ENCODE measurements at regions not wholly inside any gene's neighbourhood (a gene's known extent, or its start where the extent isn't known, plus 50 kb on each side); places are given as distances from the start of the nearest gene placed in this dataset.

DNA sequence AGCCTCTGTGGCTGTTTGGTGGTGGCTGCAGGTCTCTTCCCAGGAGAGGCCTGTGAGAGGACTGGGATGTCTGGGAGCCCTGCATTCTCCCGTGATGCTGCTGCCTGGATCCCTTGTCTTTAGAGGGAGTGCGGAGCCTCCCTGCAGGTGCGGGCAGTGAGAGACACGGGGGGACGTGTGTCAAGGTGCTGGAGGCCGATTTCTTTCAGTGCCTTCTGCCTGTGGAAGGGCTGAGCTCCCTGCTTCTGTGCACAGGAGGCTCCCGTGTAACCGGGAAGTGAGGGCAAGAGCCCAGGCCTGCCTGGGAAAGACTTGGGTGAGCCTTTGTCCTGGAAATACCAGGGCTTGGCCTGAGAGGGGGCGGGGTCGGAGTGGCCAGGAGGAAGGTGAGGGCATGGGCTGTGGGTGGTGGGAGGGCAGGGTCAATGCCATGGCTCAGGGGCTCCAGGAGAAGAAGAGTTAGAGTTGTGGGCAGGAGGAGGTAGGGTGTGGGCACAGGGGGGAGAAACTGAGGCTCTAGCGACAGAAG, 372.2 kb downstream of the TMEM121 start:
- Histone ChIP-seq H3K27me3 (no peaks in the 10 kb centered on the region), H3K27ac (no peak overlapping the region), H3K4me3 (no peak overlapping the region), H3K9me3 (no peaks in the 10 kb centered on the region), H3K36me3 (no peaks in the 10 kb centered on the region), H3K4me1 (no peaks in the 10 kb centered on the region)
- TF ChIP-seq POLR2A (IDR thresholded peaks at IDR 0.05), result no peak
- TF ChIP-seq, protein P1, sequence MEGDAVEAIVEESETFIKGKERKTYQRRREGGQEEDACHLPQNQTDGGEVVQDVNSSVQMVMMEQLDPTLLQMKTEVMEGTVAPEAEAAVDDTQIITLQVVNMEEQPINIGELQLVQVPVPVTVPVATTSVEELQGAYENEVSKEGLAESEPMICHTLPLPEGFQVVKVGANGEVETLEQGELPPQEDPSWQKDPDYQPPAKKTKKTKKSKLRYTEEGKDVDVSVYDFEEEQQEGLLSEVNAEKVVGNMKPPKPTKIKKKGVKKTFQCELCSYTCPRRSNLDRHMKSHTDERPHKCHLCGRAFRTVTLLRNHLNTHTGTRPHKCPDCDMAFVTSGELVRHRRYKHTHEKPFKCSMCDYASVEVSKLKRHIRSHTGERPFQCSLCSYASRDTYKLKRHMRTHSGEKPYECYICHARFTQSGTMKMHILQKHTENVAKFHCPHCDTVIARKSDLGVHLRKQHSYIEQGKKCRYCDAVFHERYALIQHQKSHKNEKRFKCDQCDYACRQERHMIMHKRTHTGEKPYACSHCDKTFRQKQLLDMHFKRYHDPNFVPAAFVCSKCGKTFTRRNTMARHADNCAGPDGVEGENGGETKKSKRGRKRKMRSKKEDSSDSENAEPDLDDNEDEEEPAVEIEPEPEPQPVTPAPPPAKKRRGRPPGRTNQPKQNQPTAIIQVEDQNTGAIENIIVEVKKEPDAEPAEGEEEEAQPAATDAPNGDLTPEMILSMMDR (IDR thresholded peaks at IDR 0.05), result no peak
- no peak for DNase-seq
- intact Hi-C loops (cut with DNase I; ENCODE audit: low total_unique reads), result no loop called here

DNA sequence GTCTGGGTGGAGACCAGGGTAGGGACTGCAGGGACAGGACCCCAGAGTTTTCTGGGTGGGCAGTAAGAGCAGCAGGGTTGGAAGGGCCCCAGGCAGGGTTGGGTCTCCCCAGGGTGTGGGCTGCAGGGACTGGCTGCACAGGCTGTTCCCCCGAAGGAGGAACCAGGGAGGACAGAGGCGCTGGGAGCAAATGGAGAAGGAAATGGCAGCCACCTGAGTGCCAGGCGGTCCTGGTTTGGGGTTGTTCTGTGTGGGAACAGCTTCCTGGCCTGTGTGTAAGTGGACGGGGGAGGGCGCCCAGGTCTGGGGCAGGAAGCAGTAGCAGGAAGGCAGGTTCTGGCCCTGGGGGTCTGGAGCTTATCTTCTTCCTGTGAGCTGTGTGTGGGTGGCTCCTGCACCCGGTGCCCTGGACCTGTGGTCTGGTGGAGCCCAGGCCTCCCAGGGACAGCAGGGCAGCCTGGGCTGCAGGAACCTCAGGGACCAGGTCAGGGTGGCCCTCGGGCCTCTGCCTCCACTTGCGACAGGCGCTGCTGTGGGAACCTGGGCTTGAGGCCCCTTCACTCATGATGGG, 372.8 kb downstream of the TMEM121 start:
- intact Hi-C loops (cut with DNase I; ENCODE audit: low total_unique reads), result no loop called here
- no peak overlapping the region for H3K4me3 ChIP-seq
- H3K27ac ChIP-seq, result no peak overlapping the region
- TF ChIP-seq, protein P1 (IDR thresholded peaks at IDR 0.05), result no peak
- no peak for TF ChIP-seq POLR2A (IDR thresholded peaks at IDR 0.05)
- DNase-seq, result no peak
- H3K36me3 ChIP-seq, result no peaks in the 10 kb centered on the region
- H3K27me3 ChIP-seq, result no peaks in the 10 kb centered on the region
- H3K9me3 ChIP-seq, result no peaks in the 10 kb centered on the region
- H3K4me1 ChIP-seq, result no peaks in the 10 kb centered on the region

DNA sequence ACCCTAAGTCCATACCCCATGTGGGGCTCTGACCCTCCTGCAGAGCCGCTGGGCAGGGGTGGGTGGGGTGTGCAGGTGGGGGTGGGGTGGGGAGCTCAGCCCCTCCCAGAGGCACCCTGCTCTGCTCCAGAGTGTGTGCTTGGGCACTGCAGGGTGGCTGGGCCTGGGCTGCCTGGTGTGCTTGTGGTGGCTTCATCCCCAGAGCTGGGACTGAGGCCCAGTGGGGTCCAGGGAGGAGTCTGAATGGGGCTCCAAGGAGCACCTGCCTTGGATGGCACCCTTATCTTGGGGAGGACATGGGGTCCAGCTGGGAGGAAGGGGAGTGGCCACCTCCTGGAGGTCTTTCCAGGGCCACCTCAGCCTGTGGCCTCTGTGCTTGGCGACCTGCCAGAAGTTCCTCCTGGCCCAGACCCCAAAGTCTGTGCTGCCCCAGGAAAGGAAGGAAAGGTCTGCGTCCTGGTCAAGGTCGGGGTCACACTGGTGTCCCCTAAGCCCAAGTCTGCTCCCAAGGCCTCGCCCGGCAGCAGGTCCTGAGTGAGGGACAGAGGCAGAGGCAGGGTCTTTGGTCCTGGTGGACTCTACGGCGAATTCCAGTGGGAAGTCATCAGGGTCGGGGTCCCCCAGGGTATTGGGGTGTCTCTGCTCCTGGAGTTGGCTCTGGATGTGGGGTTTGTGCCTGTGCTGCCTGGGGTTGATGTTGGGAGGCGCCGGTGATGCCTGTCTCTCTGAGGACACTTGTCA, 373.4 kb downstream of the TMEM121 start:
- intact Hi-C loops (cut with DNase I; ENCODE audit: low total_unique reads), result no loop called here
- Histone ChIP-seq H3K27ac (no peak overlapping the region), H3K27me3 (no peaks in the 10 kb centered on the region), H3K4me1 (no peaks in the 10 kb centered on the region), H3K36me3 (no peaks in the 10 kb centered on the region), H3K9me3 (no peaks in the 10 kb centered on the region), H3K4me3 (no peak overlapping the region)
- no peak for TF ChIP-seq POLR2A (IDR thresholded peaks at IDR 0.05)
- TF ChIP-seq, protein P1 (IDR thresholded peaks at IDR 0.05), result no peak
- no peak for DNase-seq

DNA sequence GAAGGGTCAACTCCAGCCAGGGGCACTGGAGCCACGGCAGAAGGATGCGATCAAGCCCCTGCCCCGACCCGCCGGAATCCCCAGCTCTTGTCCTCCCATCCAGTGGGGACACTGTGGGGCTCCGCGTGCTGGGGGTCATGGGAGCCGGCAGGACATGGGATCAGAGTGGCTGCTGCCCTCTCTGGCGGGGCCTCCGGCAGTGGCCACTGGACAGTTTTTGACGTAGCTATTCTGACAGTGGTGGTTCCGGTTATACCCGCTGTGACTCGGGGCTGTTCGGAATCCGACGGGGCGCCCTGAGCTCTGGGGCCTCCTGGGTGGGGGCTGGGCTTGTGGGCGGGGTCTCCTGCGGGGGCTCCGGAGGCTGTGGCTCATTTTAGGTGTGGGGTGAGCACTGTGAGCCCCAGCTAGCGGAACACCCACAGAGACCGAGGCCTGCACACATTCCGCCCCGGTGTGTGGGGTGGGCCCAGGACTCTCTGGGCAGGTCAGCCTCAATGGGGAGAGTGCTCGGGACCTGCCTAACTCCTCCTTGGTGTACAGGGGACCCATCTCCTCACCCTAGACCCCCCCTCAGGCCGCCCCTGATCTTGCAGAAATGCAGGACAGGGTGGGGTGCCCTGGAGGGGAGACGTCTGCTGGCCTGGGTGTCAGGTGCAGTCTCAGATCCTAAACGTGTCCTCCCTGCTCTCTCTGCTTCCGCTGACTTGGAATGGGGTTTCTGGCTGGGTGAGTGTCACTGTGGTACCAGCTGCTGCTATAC, 374.2 kb downstream of the TMEM121 start:
- H3K4me1 ChIP-seq, result no peaks in the 10 kb centered on the region
- H3K27ac ChIP-seq, result no peak overlapping the region
- no peaks in the 10 kb centered on the region for H3K9me3 ChIP-seq
- H3K36me3 ChIP-seq, result no peaks in the 10 kb centered on the region
- intact Hi-C loops (cut with DNase I; ENCODE audit: low total_unique reads), result no loop called here
- no peak overlapping the region for H3K4me3 ChIP-seq
- H3K27me3 ChIP-seq, result no peaks in the 10 kb centered on the region
- no peak for DNase-seq
- no peak for TF ChIP-seq POLR2A (IDR thresholded peaks at IDR 0.05)
- TF ChIP-seq, protein P1 (IDR thresholded peaks at IDR 0.05), result no peak

DNA sequence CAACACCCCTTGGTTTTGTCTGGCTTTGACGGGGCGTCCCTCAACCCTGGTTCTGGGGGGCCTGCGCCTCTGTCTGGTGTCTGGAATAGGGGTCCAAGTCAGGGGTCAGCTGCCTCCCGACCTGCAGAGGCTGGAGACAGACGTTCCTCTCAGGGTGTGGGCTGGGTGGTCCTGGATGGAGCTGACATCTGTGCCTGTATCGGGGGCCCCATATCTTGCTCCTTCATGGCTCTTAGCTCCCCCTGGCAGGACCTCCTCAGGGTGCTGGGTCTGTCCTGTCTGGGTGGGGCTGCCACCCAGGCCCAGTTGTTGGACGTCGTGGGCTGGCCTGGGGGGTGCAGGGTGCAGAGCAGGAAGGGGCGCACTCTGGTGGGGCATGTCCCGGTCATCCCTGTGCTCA, 374.8 kb downstream of the TMEM121 start:
- H3K27ac ChIP-seq, result no peak overlapping the region
- no peaks in the 10 kb centered on the region for H3K27me3 ChIP-seq
- intact Hi-C loops (cut with DNase I; ENCODE audit: low total_unique reads), result no loop called here
- TF ChIP-seq POLR2A (IDR thresholded peaks at IDR 0.05), result no peak
- TF ChIP-seq, protein P1 (IDR thresholded peaks at IDR 0.05), result no peak
- H3K9me3 ChIP-seq, result no peaks in the 10 kb centered on the region
- no peaks in the 10 kb centered on the region for H3K36me3 ChIP-seq
- H3K4me1 ChIP-seq, result no peaks in the 10 kb centered on the region
- DNase-seq, result no peak
- H3K4me3 ChIP-seq, result no peak overlapping the region
